OCI-LY1 (cell line): ENCODE measurements at regions not wholly inside any gene's neighbourhood (a gene's known extent, or its start where the extent isn't known, plus 50 kb on each side); places are given as distances from the start of the nearest gene placed in this dataset.
"Not testable (repeated sequence)": the region's sequence is repeated elsewhere in the genome, so short reads cannot be mapped to it uniquely, and the experiment has no call there.

Source experiments
- H2AFZ ChIP-seq: fragments of 200-600 bp; sonication (generic), shearing (Covaris generic); 2 replicates; pipeline ENCODE4 v1.6.0; 2014; ENCODE audit warnings: antibody characterized with exemption, mild to moderate bottlenecking, low read length
- H3F3A ChIP-seq: fragments of 200-600 bp; sonication (generic), shearing (Covaris generic); 2 replicates; pipeline ENCODE4 v1.6.0; 2014; ENCODE audit warnings: mild to moderate bottlenecking, antibody characterized with exemption, low read length, moderate library complexity; ENCODE audit not compliant: insufficient read depth
- H3K27ac ChIP-seq: fragments of 200-600 bp; sonication (generic); 2 replicates; pipeline ENCODE4 v1.5.1; 2014; ENCODE audit warnings: low read length, mixed run types, mild to moderate bottlenecking, low read depth; ENCODE audit not compliant: poor library complexity, severe bottlenecking
- H3K27me3 ChIP-seq: fragments of 200-600 bp; sonication (generic); 2 replicates; pipeline ENCODE4 v1.6.0; 2014; ENCODE audit warnings: antibody characterized with exemption, mild to moderate bottlenecking, low read length, moderate library complexity; ENCODE audit not compliant: insufficient read depth
- H3K36me3 ChIP-seq: fragments of 200-600 bp; sonication (generic); 2 replicates; pipeline ENCODE4 v1.6.1; 2014; ENCODE audit warnings: mild to moderate bottlenecking, antibody characterized with exemption, low read length, moderate library complexity, mixed read lengths; ENCODE audit not compliant: insufficient read depth
- H3K4me1 ChIP-seq: fragments of 200-600 bp; sonication (generic); 2 replicates; pipeline ENCODE4 v1.5.1; 2014; ENCODE audit warnings: mild to moderate bottlenecking, low read length, moderate library complexity; ENCODE audit not compliant: insufficient read depth, severe bottlenecking
- H3K4me2 ChIP-seq: fragments of 200-600 bp; sonication (generic), shearing (Covaris generic); 2 replicates; pipeline ENCODE4 v1.6.1; 2014; ENCODE audit warnings: low read length
- H3K4me3 ChIP-seq: fragments of 200-600 bp; sonication (generic); 2 replicates; pipeline ENCODE4 v1.5.1; 2014; ENCODE audit warnings: low read length, low read depth, mild to moderate bottlenecking, mixed read lengths; ENCODE audit not compliant: poor library complexity, severe bottlenecking
- H3K79me2 ChIP-seq: fragments of 200-600 bp; shearing (Covaris generic); 2 replicates; pipeline ENCODE4 v1.6.1; 2016; ENCODE audit warnings: mixed run types, low read length, mixed read lengths; ENCODE audit not compliant: insufficient read depth
- H3K9ac ChIP-seq: fragments of 200-600 bp; sonication (generic), shearing (Covaris generic); 2 replicates; pipeline ENCODE4 v1.6.1; 2014; ENCODE audit warnings: mild to moderate bottlenecking, low read length, mixed read lengths
- H3K9me2 ChIP-seq: fragments of 200-600 bp; sonication (generic), shearing (Covaris generic); 2 replicates; pipeline ENCODE4 v1.6.1; 2014; ENCODE audit warnings: low read depth, mild to moderate bottlenecking, low read length, mixed read lengths
- H3K9me3 ChIP-seq: fragments of 200-600 bp; shearing (Covaris generic); 2 replicates; pipeline ENCODE4 v1.6.1; 2014; ENCODE audit warnings: low read length, mixed read lengths
- H4K20me1 ChIP-seq: fragments of 200-600 bp; sonication (generic), shearing (Covaris generic); 2 replicates; pipeline ENCODE4 v1.6.0; 2016; ENCODE audit warnings: mild to moderate bottlenecking, low read length; ENCODE audit not compliant: insufficient read depth
- EZH2 ChIP-seq: fragments of 200-600 bp; sonication (generic), shearing (Covaris generic); IDR thresholded peaks from 2 replicates; pipeline ENCODE4 v1.8.0; 2017; ENCODE audit warnings: borderline replicate concordance, mixed run types, mild to moderate bottlenecking, antibody characterized with exemption, low read length, moderate library complexity, mixed read lengths
- TF ChIP-seq, protein P1 (sequence below): fragments of 200-600 bp; sonication (generic), shearing (Covaris generic); IDR thresholded peaks from 2 replicates; pipeline ENCODE4 v1.5.1; 2017; ENCODE audit warnings: mild to moderate bottlenecking, antibody characterized with exemption, low read length, moderate library complexity, mixed read lengths

DNA sequence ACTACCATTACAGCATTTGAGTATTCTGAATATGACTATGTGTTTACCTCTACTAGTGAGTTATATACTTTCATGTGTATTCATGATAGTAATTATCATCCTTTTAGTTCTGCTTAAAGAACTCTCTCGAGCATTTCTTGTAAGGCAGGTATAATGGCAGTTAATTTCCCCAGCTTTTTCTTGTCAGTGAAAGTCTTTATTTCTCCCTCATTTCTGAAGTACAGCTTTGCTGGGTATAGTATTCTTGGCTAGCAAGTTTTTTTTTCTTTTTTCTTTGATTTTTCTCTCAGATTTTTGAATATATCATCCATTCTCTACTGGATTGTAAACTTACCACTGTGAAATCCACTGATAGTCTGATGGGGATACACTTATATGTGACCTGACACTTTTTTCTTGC, 165.9 kb upstream of the ARHGAP5 start:
- H3K36me3 ChIP-seq: no peaks in the 10 kb centered on the region
- no peak overlapping the region for H3K9ac ChIP-seq

GRCh38 chr14:31913370-31913769, 163.7 kb upstream of the ARHGAP5 start:
- no peak overlapping the region for H2AFZ ChIP-seq

More for the DNA sequence above, 165.9 kb upstream of the ARHGAP5 start:
- TF ChIP-seq, protein P1, sequence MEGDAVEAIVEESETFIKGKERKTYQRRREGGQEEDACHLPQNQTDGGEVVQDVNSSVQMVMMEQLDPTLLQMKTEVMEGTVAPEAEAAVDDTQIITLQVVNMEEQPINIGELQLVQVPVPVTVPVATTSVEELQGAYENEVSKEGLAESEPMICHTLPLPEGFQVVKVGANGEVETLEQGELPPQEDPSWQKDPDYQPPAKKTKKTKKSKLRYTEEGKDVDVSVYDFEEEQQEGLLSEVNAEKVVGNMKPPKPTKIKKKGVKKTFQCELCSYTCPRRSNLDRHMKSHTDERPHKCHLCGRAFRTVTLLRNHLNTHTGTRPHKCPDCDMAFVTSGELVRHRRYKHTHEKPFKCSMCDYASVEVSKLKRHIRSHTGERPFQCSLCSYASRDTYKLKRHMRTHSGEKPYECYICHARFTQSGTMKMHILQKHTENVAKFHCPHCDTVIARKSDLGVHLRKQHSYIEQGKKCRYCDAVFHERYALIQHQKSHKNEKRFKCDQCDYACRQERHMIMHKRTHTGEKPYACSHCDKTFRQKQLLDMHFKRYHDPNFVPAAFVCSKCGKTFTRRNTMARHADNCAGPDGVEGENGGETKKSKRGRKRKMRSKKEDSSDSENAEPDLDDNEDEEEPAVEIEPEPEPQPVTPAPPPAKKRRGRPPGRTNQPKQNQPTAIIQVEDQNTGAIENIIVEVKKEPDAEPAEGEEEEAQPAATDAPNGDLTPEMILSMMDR: no peak
- no peak for TF ChIP-seq EZH2
- H3K9me3 ChIP-seq: no peaks in the 10 kb centered on the region
- H3K9me2 ChIP-seq: no peaks in the 10 kb centered on the region
- H2AFZ ChIP-seq: no peak overlapping the region
- no peak overlapping the region for H3K4me2 ChIP-seq
- H3K27ac ChIP-seq: no peak overlapping the region
- H3K4me3 ChIP-seq: no peak overlapping the region
- H3K27me3 ChIP-seq: no peaks in the 10 kb centered on the region
- H4K20me1 ChIP-seq: no peaks in the 10 kb centered on the region
- H3K4me1 ChIP-seq: no peaks in the 10 kb centered on the region
- no peaks in the 10 kb centered on the region for H3K79me2 ChIP-seq
- H3F3A ChIP-seq: no peaks in the 10 kb centered on the region

GRCh38 chr14:31918289-31918688, 158.8 kb upstream of the ARHGAP5 start:
- H3K4me3 ChIP-seq, H3K4me2 ChIP-seq, H2AFZ ChIP-seq, H3K9me2 ChIP-seq, H3K36me3 ChIP-seq, H3F3A ChIP-seq, H3K9me3 ChIP-seq, H3K27ac ChIP-seq, H3K4me1 ChIP-seq, H4K20me1 ChIP-seq, H3K79me2 ChIP-seq, H3K9ac ChIP-seq, H3K27me3 ChIP-seq: not testable (repeated sequence)

More at GRCh38 chr14:31913370-31913769, 163.7 kb upstream of the ARHGAP5 start:
- Histone ChIP-seq H3K4me1 (no peaks in the 10 kb centered on the region), H3K9me3 (no peaks in the 10 kb centered on the region), H3K79me2 (no peaks in the 10 kb centered on the region), H3F3A (no peaks in the 10 kb centered on the region), H4K20me1 (no peaks in the 10 kb centered on the region), H3K9ac (no peak overlapping the region), H3K4me3 (no peak overlapping the region), H3K9me2 (no peaks in the 10 kb centered on the region), H3K4me2 (no peak overlapping the region), H3K36me3 (no peaks in the 10 kb centered on the region), H3K27me3 (no peaks in the 10 kb centered on the region), H3K27ac (no peak overlapping the region)
- TF ChIP-seq EZH2: no peak
- TF ChIP-seq, protein P1: no peak

GRCh38 chr14:31920001-31920400, 157.1 kb upstream of the ARHGAP5 start:
- no peaks in the 10 kb centered on the region for H3K4me1 ChIP-seq
- H3K4me2 ChIP-seq: no peak overlapping the region
- no peaks in the 10 kb centered on the region for H3K27me3 ChIP-seq
- no peaks in the 10 kb centered on the region for H3K9me2 ChIP-seq
- no peaks in the 10 kb centered on the region for H3F3A ChIP-seq
- H3K27ac ChIP-seq: no peak overlapping the region
- H4K20me1 ChIP-seq: no peaks in the 10 kb centered on the region
- H2AFZ ChIP-seq: no peak overlapping the region
- H3K4me3 ChIP-seq: no peak overlapping the region
- H3K79me2 ChIP-seq: no peaks in the 10 kb centered on the region
- H3K36me3 ChIP-seq: no peaks in the 10 kb centered on the region
- no peak overlapping the region for H3K9ac ChIP-seq
- no peaks in the 10 kb centered on the region for H3K9me3 ChIP-seq
- TF ChIP-seq, protein P1: no peak
- no peak for TF ChIP-seq EZH2
